HL-60 (cell line): ENCODE measurements at regions not wholly inside any gene's neighbourhood (a gene's known extent, or its start where the extent isn't known, plus 50 kb on each side); places are given as distances from the start of the nearest gene placed in this dataset.

Experiments used
- DNase-seq, 2 experiments: peaks; one replicate each; pipeline ENCODE4 v3.0.0-alpha.2; 2010 to 2020; ENCODE audit warnings: low read depth in 1 of 2, low spot score in 1 of 2
- H3K27ac ChIP-seq: fragments of 250-450 bp; sonication (Bioruptor Pico); replicated peaks from 2 replicates; pipeline ENCODE4 v1.5.1; 2020; ENCODE audit warnings: mild to moderate bottlenecking, moderate library complexity
- H3K27me3 ChIP-seq: fragments of 250-450 bp; sonication (Bioruptor Pico); 2 replicates; pipeline ENCODE4 v1.5.1; 2021; ENCODE audit warnings: mild to moderate bottlenecking, moderate library complexity; ENCODE audit not compliant: insufficient read depth, poor library complexity, severe bottlenecking
- H3K4me3 ChIP-seq: replicated peaks from 2 replicates; pipeline ENCODE4 v1.5.1; 2011; ENCODE audit warnings: mild to moderate bottlenecking, control low read depth, low read length; ENCODE audit not compliant: insufficient read depth
- GABPA ChIP-seq: IDR thresholded peaks from 2 replicates; pipeline ENCODE4 v1.6.1; 2012; ENCODE audit warnings: low read depth
- POLR2AphosphoS5 ChIP-seq: IDR thresholded peaks from 2 replicates; pipeline ENCODE4 v1.6.1; 2012; ENCODE audit warnings: low read depth
- SPI1 ChIP-seq: IDR thresholded peaks from 2 replicates; pipeline ENCODE4 v1.6.1; 2012; ENCODE audit warnings: low read depth, mild to moderate bottlenecking, borderline replicate concordance
- TF ChIP-seq, protein P1 (sequence below): IDR thresholded peaks from one replicate; pipeline ENCODE4 v1.5.1; 2011; ENCODE audit warnings: low read length, control low read depth, inconsistent platforms; ENCODE audit not compliant: insufficient read depth
- TF ChIP-seq, protein P2 (sequence below): IDR thresholded peaks from 2 replicates; pipeline ENCODE4 v1.6.1; 2012; ENCODE audit warnings: low read depth; ENCODE audit not compliant: insufficient replicate concordance

DNA sequence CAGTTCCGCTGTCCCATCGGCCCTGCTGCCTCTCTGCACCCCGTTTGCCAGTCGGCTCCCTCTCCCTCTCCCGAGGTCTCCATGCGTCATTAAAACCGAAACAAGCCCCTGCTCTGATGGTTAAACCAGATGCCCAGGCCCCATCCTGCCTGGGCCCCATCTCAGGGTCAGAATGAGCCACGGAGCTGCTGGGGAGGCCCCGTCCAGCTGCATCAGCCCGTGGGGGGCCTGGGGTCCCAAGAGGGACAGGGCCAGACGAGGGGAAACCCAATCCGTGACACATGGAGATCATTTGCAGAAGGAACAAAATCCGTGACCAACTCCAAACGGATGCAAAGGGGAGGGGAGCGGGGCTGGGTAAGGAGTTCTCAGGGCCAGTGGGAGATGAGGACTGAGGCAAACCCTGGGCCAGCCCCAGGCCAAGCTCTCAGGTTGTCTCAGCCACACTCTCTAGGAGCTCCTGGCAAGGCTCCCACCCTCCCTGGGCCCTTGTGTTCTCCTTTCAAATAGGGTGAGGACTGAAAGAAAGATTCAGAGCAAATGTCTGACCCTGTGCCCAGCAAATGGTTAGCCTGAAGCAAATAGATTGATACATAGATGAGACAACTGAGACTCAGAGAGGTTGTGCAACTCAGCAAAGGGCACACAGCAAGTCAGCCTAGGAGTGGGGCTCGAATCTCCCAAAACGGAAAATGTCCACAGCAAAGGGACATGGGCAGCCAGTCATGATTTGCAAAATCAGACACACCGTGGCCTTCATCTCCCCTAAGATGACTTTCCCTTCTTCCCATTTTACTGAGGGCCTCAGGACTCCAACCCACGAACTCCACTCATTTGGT is 162.1 kb downstream of the MN1 start:
- DNase-seq, result no peak
- no peak overlapping the region for H3K27ac ChIP-seq

GRCh38 chr22:27641049-27641795 is 160.3 kb downstream of the MN1 start:
- no peaks in the 10 kb centered on the region for H3K27me3 ChIP-seq
- no peak for DNase-seq
- TF ChIP-seq, protein P1, sequence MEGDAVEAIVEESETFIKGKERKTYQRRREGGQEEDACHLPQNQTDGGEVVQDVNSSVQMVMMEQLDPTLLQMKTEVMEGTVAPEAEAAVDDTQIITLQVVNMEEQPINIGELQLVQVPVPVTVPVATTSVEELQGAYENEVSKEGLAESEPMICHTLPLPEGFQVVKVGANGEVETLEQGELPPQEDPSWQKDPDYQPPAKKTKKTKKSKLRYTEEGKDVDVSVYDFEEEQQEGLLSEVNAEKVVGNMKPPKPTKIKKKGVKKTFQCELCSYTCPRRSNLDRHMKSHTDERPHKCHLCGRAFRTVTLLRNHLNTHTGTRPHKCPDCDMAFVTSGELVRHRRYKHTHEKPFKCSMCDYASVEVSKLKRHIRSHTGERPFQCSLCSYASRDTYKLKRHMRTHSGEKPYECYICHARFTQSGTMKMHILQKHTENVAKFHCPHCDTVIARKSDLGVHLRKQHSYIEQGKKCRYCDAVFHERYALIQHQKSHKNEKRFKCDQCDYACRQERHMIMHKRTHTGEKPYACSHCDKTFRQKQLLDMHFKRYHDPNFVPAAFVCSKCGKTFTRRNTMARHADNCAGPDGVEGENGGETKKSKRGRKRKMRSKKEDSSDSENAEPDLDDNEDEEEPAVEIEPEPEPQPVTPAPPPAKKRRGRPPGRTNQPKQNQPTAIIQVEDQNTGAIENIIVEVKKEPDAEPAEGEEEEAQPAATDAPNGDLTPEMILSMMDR, result no peak
- TF ChIP-seq SPI1, result no peak
- no peak for TF ChIP-seq GABPA
- TF ChIP-seq POLR2AphosphoS5, result no peak
- TF ChIP-seq, protein P2, sequence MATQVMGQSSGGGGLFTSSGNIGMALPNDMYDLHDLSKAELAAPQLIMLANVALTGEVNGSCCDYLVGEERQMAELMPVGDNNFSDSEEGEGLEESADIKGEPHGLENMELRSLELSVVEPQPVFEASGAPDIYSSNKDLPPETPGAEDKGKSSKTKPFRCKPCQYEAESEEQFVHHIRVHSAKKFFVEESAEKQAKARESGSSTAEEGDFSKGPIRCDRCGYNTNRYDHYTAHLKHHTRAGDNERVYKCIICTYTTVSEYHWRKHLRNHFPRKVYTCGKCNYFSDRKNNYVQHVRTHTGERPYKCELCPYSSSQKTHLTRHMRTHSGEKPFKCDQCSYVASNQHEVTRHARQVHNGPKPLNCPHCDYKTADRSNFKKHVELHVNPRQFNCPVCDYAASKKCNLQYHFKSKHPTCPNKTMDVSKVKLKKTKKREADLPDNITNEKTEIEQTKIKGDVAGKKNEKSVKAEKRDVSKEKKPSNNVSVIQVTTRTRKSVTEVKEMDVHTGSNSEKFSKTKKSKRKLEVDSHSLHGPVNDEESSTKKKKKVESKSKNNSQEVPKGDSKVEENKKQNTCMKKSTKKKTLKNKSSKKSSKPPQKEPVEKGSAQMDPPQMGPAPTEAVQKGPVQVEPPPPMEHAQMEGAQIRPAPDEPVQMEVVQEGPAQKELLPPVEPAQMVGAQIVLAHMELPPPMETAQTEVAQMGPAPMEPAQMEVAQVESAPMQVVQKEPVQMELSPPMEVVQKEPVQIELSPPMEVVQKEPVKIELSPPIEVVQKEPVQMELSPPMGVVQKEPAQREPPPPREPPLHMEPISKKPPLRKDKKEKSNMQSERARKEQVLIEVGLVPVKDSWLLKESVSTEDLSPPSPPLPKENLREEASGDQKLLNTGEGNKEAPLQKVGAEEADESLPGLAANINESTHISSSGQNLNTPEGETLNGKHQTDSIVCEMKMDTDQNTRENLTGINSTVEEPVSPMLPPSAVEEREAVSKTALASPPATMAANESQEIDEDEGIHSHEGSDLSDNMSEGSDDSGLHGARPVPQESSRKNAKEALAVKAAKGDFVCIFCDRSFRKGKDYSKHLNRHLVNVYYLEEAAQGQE, result no peak
- no peak overlapping the region for H3K27ac ChIP-seq
- no peak overlapping the region for H3K4me3 ChIP-seq

More for the DNA sequence above, 162.1 kb downstream of the MN1 start:
- TF ChIP-seq, protein P1, result no peak
- TF ChIP-seq POLR2AphosphoS5 (no peak), GABPA (no peak), SPI1 (no peak)
- TF ChIP-seq, protein P2, result no peak
- H3K27me3 ChIP-seq, result no peaks in the 10 kb centered on the region
- H3K4me3 ChIP-seq, result no peak overlapping the region

DNA sequence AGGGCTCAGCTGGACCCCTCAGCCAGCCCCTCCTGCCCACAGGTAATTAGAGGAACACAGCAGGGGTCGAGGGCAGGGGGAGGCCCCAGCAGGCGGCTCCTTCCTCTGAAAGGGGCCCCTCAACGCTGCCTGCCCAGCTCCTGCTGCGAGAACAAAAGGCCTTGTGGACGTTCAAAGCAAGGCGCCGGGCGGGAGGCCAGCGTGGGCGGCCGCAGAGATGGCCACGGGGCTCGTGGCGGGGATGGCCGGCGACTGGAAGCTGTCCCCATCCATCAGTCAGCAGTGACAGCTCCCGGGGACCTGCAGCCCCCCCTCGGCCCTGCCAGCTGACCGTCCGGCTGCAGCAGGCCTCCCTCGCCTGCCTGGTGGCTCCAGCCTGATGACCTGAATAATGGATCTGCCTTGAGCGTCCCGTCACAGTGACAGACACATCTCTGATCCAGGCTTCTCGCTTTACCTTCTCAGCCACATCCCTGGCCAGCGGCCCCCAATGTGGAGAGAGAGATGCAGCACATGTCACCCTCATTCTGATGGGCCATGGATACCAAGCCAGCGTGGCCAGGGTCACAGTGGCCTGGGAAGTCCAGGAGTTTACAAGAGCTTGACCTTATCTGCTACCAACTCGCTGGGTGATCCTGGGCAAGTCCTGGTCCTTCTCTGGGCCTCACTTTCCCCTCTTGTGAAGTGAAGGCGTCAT is 159.3 kb downstream of the MN1 start:
- DNase-seq, result no peak
- no peak for TF ChIP-seq SPI1
- TF ChIP-seq POLR2AphosphoS5, result no peak
- TF ChIP-seq, protein P1, result no peak
- TF ChIP-seq, protein P2, result no peak
- TF ChIP-seq GABPA, result no peak
- Histone ChIP-seq H3K4me3 (no peak overlapping the region), H3K27me3 (no peaks in the 10 kb centered on the region), H3K27ac (no peak overlapping the region)
